ENCODE measurements at regions not wholly inside any gene's neighbourhood (a gene's known extent, or its start where the extent isn't known, plus 50 kb on each side); places are given as distances from the start of the nearest gene placed in this dataset.

DNA sequence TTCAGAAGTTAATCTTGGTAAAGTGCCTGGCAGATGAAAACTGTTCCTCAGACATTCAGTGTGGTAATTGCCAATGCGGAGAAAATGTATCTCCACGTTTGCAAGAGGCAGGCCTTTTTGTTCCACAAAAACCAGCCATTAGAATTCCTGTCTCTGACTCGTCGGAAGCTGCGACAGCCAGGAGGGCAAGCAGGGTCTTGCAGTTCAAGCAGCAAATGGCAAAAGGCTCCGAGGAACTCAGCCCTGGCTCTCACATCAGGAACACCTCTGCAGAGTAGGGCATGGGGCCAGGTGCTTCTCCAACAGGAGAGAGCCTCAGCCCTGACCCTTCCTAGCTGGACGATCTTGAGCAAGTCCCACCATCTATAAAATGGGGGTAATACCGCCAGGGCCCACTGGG lies 69.0 kb upstream of the CPLX2 start:
- TF ChIP-seq, protein P1, sequence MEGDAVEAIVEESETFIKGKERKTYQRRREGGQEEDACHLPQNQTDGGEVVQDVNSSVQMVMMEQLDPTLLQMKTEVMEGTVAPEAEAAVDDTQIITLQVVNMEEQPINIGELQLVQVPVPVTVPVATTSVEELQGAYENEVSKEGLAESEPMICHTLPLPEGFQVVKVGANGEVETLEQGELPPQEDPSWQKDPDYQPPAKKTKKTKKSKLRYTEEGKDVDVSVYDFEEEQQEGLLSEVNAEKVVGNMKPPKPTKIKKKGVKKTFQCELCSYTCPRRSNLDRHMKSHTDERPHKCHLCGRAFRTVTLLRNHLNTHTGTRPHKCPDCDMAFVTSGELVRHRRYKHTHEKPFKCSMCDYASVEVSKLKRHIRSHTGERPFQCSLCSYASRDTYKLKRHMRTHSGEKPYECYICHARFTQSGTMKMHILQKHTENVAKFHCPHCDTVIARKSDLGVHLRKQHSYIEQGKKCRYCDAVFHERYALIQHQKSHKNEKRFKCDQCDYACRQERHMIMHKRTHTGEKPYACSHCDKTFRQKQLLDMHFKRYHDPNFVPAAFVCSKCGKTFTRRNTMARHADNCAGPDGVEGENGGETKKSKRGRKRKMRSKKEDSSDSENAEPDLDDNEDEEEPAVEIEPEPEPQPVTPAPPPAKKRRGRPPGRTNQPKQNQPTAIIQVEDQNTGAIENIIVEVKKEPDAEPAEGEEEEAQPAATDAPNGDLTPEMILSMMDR (IDR thresholded peaks at IDR 0.05): no peak
- TF ChIP-seq POLR2A (IDR thresholded peaks at IDR 0.05): no peak

Data from sigmoid colon (tissue), 3 donors.